GM18870 (cell line): ENCODE measurements at regions not wholly inside any gene's neighbourhood (a gene's known extent, or its start where the extent isn't known, plus 50 kb on each side); places are given as distances from the start of the nearest gene placed in this dataset.

Experiments
- ATAC-seq: cut with Tn5 transposase; IDR thresholded peaks from one replicate; pipeline ENCODE4 v1.9.1; 2021; ENCODE audit warnings: moderate library complexity; ENCODE audit not compliant: unreplicated experiment

GRCh38 chr9:13665418-13666066 is 386.1 kb upstream of the MPDZ start:
- no peak for ATAC-seq

- ATAC-seq, result no peak
These were observed 381.5 kb upstream of the MPDZ start for GRCh38 chr9:13661014-13661413.

GRCh38 chr9:13651969-13652663 is 372.6 kb upstream of the MPDZ start:
- no peak for ATAC-seq

- no peak for ATAC-seq
These were observed 372.0 kb upstream of the MPDZ start for GRCh38 chr9:13651526-13651925.

- ATAC-seq, result no peak
These were observed 369.2 kb upstream of the MPDZ start for GRCh38 chr9:13648676-13649075.

- no peak for ATAC-seq
These were observed 368.6 kb upstream of the MPDZ start for GRCh38 chr9:13648068-13648467.

- ATAC-seq, result no peak
These were observed 367.1 kb upstream of the MPDZ start for GRCh38 chr9:13646500-13647021.

- no peak for ATAC-seq
These were observed 366.1 kb upstream of the MPDZ start for GRCh38 chr9:13645557-13645956.

GRCh38 chr9:13644675-13645074 is 365.2 kb upstream of the MPDZ start:
- no peak for ATAC-seq

- ATAC-seq, result no peak
These were observed 363.2 kb upstream of the MPDZ start for GRCh38 chr9:13642646-13643045.

GRCh38 chr9:13629067-13629466 is 349.6 kb upstream of the MPDZ start:
- ATAC-seq, result no peak

- no peak for ATAC-seq
These were observed 349.0 kb upstream of the MPDZ start for GRCh38 chr9:13628526-13628925.

GRCh38 chr9:13627502-13627901 is 348.0 kb upstream of the MPDZ start:
- ATAC-seq, result no peak

- ATAC-seq, result no peak
These were observed 347.6 kb upstream of the MPDZ start for GRCh38 chr9:13627071-13627470.

GRCh38 chr9:13626601-13627000 is 347.1 kb upstream of the MPDZ start:
- no peak for ATAC-seq

GRCh38 chr9:13621872-13622564 is 342.5 kb upstream of the MPDZ start:
- no peak for ATAC-seq

GRCh38 chr9:13616491-13617035 is 337.1 kb upstream of the MPDZ start:
- ATAC-seq, result no peak

GRCh38 chr9:13615660-13616490 is 336.4 kb upstream of the MPDZ start:
- ATAC-seq, result no peak

- no peak for ATAC-seq
These were observed 334.6 kb upstream of the MPDZ start for GRCh38 chr9:13614060-13614459.

GRCh38 chr9:13613296-13613695 is 333.8 kb upstream of the MPDZ start:
- no peak for ATAC-seq

GRCh38 chr9:13608451-13608850 is 329.0 kb upstream of the MPDZ start:
- no peak for ATAC-seq
